GM21723 (cell line): ENCODE measurements at regions not wholly inside any gene's neighbourhood (a gene's known extent, or its start where the extent isn't known, plus 50 kb on each side); places are given as distances from the start of the nearest gene placed in this dataset.

Source experiments
- ATAC-seq: cut with Tn5 transposase; IDR thresholded peaks from one replicate; pipeline ENCODE4 v1.9.1; 2021; ENCODE audit warnings: mild to moderate bottlenecking, moderate library complexity; ENCODE audit not compliant: unreplicated experiment

- ATAC-seq: no peak
These were observed 229.1 kb upstream of the MKLN1 start for GRCh38 chr7:131098527-131098926.

- no peak for ATAC-seq
These were observed 227.2 kb upstream of the MKLN1 start for GRCh38 chr7:131100357-131101054.

DNA sequence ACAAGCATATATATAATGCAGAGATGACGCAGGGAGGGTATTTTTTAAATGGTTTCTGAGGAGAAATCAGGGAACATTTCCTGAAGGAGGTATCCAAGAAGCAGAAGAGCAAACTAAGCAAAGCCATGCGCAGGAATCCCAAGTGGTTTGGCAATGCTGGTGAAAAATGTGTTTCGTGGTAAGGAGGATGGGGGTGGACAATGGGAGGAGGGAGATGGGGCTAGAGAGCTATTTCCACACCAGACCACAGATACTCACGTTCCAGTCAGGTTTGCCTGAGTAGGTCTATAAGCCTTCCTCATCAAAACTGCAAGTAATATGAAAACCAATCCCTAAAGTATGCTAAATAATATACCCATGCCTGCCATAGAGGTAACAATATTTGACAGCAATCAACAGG lies 223.7 kb upstream of the MKLN1 start:
- no peak for ATAC-seq

- no peak for ATAC-seq
These were observed 222.9 kb upstream of the MKLN1 start for GRCh38 chr7:131104596-131105293.

- ATAC-seq: peak; percentile 2
These were observed 222.3 kb upstream of the MKLN1 start for GRCh38 chr7:131105294-131105798.

- ATAC-seq: peak; percentile 34
These were observed 221.6 kb upstream of the MKLN1 start for GRCh38 chr7:131105799-131106680.

GRCh38 chr7:131106681-131107336 lies 220.9 kb upstream of the MKLN1 start:
- no peak for ATAC-seq

- peak; percentile 48 for ATAC-seq
These were observed 220.1 kb upstream of the MKLN1 start for GRCh38 chr7:131107337-131108211.

GRCh38 chr7:131108212-131108940 lies 219.3 kb upstream of the MKLN1 start:
- ATAC-seq: no peak

GRCh38 chr7:131109011-131109758 lies 218.5 kb upstream of the MKLN1 start:
- no peak for ATAC-seq

GRCh38 chr7:131109759-131110296 lies 217.8 kb upstream of the MKLN1 start:
- peak; percentile 23 for ATAC-seq

DNA sequence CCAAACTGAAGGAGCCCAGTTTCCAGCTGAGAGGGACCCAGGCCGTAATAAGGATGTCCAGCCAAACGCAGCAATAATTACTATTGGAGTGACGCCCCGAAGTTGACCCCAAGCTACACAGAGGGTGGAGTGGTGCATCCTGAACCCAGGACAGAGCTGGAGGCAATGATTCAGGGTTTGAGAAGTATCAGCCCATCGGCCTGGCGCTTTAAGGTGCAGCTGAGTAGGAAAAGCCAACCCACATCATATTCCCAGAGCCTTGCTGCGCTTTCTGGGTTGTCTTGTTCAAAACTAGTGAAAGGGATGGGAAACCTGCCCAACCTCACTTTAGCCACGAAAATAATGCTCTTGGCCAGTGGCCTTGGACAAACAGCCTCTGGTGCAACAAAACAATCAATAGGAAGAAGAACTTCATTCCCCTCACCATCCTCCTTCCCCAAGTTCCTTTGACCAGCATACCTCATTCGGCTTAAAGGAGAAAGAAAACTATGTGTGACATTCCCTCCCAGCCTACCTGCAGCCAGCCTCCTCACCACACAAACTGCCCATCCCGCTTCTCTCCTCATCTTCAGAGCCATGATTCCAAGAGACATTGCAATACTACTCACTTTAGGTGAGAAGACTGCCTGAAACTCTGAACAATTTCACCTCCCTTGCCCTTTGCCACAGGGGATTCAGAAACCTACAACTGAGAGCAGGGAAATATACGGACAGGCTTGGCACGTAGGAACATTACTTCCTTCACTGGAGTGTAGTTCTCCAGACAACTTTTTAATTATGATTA lies 217.2 kb upstream of the MKLN1 start:
- ATAC-seq: no peak

- ATAC-seq: no peak
These were observed 216.5 kb upstream of the MKLN1 start for GRCh38 chr7:131111081-131111576.

- no peak for ATAC-seq
These were observed 215.9 kb upstream of the MKLN1 start for GRCh38 chr7:131111792-131112191.

GRCh38 chr7:131112431-131112830 lies 215.2 kb upstream of the MKLN1 start:
- ATAC-seq: no peak

- ATAC-seq: no peak
These were observed 212.3 kb upstream of the MKLN1 start for GRCh38 chr7:131115340-131115739.

DNA sequence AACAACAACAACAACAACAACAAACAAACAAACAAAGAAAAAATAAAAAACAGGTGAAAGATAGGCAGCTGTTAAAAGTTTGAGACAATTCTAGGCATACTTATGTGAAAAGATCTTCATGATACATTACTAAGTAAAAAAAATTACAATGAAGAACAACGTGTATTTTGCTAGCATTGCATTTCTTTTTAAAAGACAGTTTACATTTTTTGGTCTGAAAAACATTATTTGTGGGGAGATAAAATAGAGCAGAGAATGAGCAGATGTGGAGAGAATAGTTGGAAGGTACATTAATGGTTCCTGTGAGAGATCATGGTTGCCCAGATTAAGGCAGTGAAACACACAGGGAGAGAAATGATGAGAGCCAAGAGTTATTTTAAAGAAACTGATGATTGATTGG lies 210.2 kb upstream of the MKLN1 start:
- no peak for ATAC-seq
